ENCODE measurements at regions not wholly inside any gene's neighbourhood (a gene's known extent, or its start where the extent isn't known, plus 50 kb on each side); places are given as distances from the start of the nearest gene placed in this dataset.

DNA sequence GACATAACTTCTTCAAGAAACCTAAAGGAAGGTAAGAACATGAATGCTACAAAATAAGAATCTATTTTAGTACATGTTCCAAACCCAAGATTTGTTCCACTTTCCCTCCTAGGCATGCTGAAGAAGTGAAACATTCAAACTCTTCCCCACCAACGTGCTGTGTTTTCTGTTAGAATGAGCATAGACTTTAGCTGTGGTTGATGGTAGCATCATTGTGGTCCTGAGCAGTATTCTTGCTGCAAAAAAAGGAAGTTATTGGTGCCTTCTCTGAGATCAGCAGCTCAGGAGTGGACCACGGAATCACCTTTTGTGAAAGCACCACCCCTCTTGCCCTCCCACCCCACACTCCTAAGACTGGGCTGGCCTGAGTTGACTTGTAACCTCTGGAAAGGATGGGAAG, 100.4 kb upstream of the POGK start:
- TF ChIP-seq, protein P1, sequence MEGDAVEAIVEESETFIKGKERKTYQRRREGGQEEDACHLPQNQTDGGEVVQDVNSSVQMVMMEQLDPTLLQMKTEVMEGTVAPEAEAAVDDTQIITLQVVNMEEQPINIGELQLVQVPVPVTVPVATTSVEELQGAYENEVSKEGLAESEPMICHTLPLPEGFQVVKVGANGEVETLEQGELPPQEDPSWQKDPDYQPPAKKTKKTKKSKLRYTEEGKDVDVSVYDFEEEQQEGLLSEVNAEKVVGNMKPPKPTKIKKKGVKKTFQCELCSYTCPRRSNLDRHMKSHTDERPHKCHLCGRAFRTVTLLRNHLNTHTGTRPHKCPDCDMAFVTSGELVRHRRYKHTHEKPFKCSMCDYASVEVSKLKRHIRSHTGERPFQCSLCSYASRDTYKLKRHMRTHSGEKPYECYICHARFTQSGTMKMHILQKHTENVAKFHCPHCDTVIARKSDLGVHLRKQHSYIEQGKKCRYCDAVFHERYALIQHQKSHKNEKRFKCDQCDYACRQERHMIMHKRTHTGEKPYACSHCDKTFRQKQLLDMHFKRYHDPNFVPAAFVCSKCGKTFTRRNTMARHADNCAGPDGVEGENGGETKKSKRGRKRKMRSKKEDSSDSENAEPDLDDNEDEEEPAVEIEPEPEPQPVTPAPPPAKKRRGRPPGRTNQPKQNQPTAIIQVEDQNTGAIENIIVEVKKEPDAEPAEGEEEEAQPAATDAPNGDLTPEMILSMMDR (IDR thresholded peaks at IDR 0.05; ENCODE audit: insufficient read depth, low read depth, low read length) = no peak
- no peak for TF ChIP-seq EZH2 (IDR thresholded peaks at IDR 0.05; ENCODE audit: insufficient read depth, low read length)
